Gastroesophageal sphincter (tissue), 3 donors: ENCODE measurements at regions not wholly inside any gene's neighbourhood (a gene's known extent, or its start where the extent isn't known, plus 50 kb on each side); places are given as distances from the start of the nearest gene placed in this dataset.

Experiments
- CTCF ChIP-seq, 4 experiments: fragments of 200-600 bp in 2 of 4; fragments of 450-650 bp in 2 of 4; sonication (generic) in 1 of 4; IDR thresholded peaks; one replicate each; pipeline ENCODE4 v1.5.1; 2017 to 2019; ENCODE audit warnings: antibody characterized with exemption in 4 of 4, mild to moderate bottlenecking in 2 of 4, moderate library complexity in 2 of 4
- EP300 ChIP-seq: sonication (generic); formaldehyde crosslinking; IDR thresholded peaks from one replicate; pipeline ENCODE4 v1.6.1; 2017; ENCODE audit warnings: antibody characterized with exemption, mild to moderate bottlenecking
- POLR2A ChIP-seq, 2 donors: fragments of 450-650 bp; IDR thresholded peaks; one replicate each; pipeline ENCODE4 v1.6.1; 2017; ENCODE audit warnings: antibody characterized with exemption in 2 of 2, mild to moderate bottlenecking in 2 of 2, moderate library complexity in 1 of 2
- POLR2AphosphoS5 ChIP-seq: sonication (generic); formaldehyde crosslinking; IDR thresholded peaks from one replicate; pipeline ENCODE4 v1.6.1; 2017; ENCODE audit warnings: antibody characterized with exemption

- no peak for TF ChIP-seq CTCF (IDR thresholded peaks at IDR 0.05)
- TF ChIP-seq EP300, result no peak
- no peak for TF ChIP-seq POLR2A (IDR thresholded peaks at IDR 0.05)
- no peak for TF ChIP-seq POLR2AphosphoS5
These were observed 49.9 kb upstream of the TOP1 start for GRCh38 chr20:40978761-40979160.
